ENCODE measurements at regions not wholly inside any gene's neighbourhood (a gene's known extent, or its start where the extent isn't known, plus 50 kb on each side); places are given as distances from the start of the nearest gene placed in this dataset.
"Not testable (repeated sequence)": the region's sequence is repeated elsewhere in the genome, so short reads cannot be mapped to it uniquely, and the experiment has no call there.

- DNase-seq (ENCODE audit: low read depth in 2 of 2), result no peak
Observed at GRCh38 chr10:23951841-23952240, 257.1 kb upstream of the KIAA1217 start.

- no peak for DNase-seq (ENCODE audit: low read depth in 2 of 2)
Observed at GRCh38 chr10:23955456-23956225, 253.3 kb upstream of the KIAA1217 start.

- DNase-seq (ENCODE audit: low read depth in 2 of 2), result no peak
Observed at GRCh38 chr10:23965123-23965522, 243.8 kb upstream of the KIAA1217 start.

GRCh38 chr10:23965880-23966279 is 243.1 kb upstream of the KIAA1217 start:
- no peak for DNase-seq (ENCODE audit: low read depth in 2 of 2)

GRCh38 chr10:23966504-23967051 is 242.4 kb upstream of the KIAA1217 start:
- DNase-seq (ENCODE audit: low read depth in 2 of 2), result no peak

- DNase-seq (ENCODE audit: low read depth in 2 of 2), result no peak
Observed at GRCh38 chr10:23968301-23968700, 240.6 kb upstream of the KIAA1217 start.

- no peak for DNase-seq (ENCODE audit: low read depth in 2 of 2)
Observed at GRCh38 chr10:23974746-23975272, 234.1 kb upstream of the KIAA1217 start.

- DNase-seq (ENCODE audit: low read depth in 2 of 2), result no peak
Observed at GRCh38 chr10:23975431-23975830, 233.5 kb upstream of the KIAA1217 start.

- no peak for DNase-seq (ENCODE audit: low read depth in 2 of 2)
Observed at GRCh38 chr10:23976275-23976674, 232.7 kb upstream of the KIAA1217 start.

GRCh38 chr10:23978317-23978716 is 230.6 kb upstream of the KIAA1217 start:
- DNase-seq (ENCODE audit: low read depth in 2 of 2), result no peak

GRCh38 chr10:23980094-23980493 is 228.8 kb upstream of the KIAA1217 start:
- DNase-seq (ENCODE audit: low read depth in 2 of 2), result no peak

GRCh38 chr10:23981520-23982309 is 227.2 kb upstream of the KIAA1217 start:
- DNase-seq (ENCODE audit: low read depth in 2 of 2), result no peak

- DNase-seq (ENCODE audit: low read depth in 2 of 2), result not testable (repeated sequence)
Observed at GRCh38 chr10:23984405-23984804, 224.5 kb upstream of the KIAA1217 start.

GRCh38 chr10:23988006-23988405 is 220.9 kb upstream of the KIAA1217 start:
- no peak for DNase-seq (ENCODE audit: low read depth in 2 of 2)

GRCh38 chr10:23994459-23995046 is 214.4 kb upstream of the KIAA1217 start:
- no peak for DNase-seq (ENCODE audit: low read depth in 2 of 2)

- no peak for DNase-seq (ENCODE audit: low read depth in 2 of 2)
Observed at GRCh38 chr10:23999445-23999844, 209.5 kb upstream of the KIAA1217 start.

GRCh38 chr10:24000271-24000813 is 208.6 kb upstream of the KIAA1217 start:
- no peak for DNase-seq (ENCODE audit: low read depth in 2 of 2)

GRCh38 chr10:24006741-24007140 is 202.2 kb upstream of the KIAA1217 start:
- no peak for DNase-seq (ENCODE audit: low read depth in 2 of 2)

GRCh38 chr10:24007359-24007758 is 201.6 kb upstream of the KIAA1217 start:
- DNase-seq (ENCODE audit: low read depth in 2 of 2), result no peak

GRCh38 chr10:24008164-24009091 is 200.5 kb upstream of the KIAA1217 start:
- no peak for DNase-seq (ENCODE audit: low read depth in 2 of 2)

GRCh38 chr10:24009115-24009514 is 199.8 kb upstream of the KIAA1217 start:
- DNase-seq (ENCODE audit: low read depth in 2 of 2), result no peak
